GM13976 (cell line): ENCODE measurements at regions not wholly inside any gene's neighbourhood (a gene's known extent, or its start where the extent isn't known, plus 50 kb on each side); places are given as distances from the start of the nearest gene placed in this dataset.
"Not testable (repeated sequence)": the region's sequence is repeated elsewhere in the genome, so short reads cannot be mapped to it uniquely, and the experiment has no call there.

Experiments
- DNase-seq: peaks from one replicate; pipeline ENCODE4 v3.0.0; 2012; ENCODE audit warnings: low spot score
- in situ Hi-C: fragments of 300-500 bp; cut with MboI; formaldehyde crosslinking; loops from one replicate; pipeline ENCODE4 v1.12.0; 2022; ENCODE audit warnings: low sequenced_read_pairs, mixed read lengths, inconsistent platforms; ENCODE audit not compliant: unreplicated experiment
- TF ChIP-seq, protein P1 (sequence below): IDR thresholded peaks from 2 replicates; pipeline ENCODE4 v1.5.1; 2012; ENCODE audit warnings: borderline replicate concordance, mild to moderate bottlenecking; ENCODE audit not compliant: insufficient read depth; ENCODE audit errors: extremely low read depth, missing control alignments, control extremely low read depth

DNA sequence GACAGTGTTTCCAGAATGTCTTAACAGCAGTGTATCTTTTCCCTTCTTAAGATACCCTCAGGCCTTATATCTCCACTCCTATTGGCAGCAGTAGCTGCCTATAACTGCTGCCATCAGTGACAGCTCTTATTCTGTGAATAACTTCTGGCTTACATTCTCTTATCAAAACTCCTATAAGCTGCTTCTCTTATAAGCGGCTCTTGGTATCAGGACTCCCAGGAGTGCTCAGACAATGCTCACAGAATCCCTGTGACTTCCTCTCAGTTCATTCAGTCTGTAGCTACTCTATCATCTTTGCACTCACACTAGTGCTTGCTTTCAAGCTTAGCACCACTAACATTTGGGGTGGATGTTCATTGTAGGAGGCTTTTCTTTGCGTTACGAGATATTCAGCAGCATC lies 143.7 kb upstream of the CDH7 start:
- in situ Hi-C loops: no loop called here
- TF ChIP-seq, protein P1, sequence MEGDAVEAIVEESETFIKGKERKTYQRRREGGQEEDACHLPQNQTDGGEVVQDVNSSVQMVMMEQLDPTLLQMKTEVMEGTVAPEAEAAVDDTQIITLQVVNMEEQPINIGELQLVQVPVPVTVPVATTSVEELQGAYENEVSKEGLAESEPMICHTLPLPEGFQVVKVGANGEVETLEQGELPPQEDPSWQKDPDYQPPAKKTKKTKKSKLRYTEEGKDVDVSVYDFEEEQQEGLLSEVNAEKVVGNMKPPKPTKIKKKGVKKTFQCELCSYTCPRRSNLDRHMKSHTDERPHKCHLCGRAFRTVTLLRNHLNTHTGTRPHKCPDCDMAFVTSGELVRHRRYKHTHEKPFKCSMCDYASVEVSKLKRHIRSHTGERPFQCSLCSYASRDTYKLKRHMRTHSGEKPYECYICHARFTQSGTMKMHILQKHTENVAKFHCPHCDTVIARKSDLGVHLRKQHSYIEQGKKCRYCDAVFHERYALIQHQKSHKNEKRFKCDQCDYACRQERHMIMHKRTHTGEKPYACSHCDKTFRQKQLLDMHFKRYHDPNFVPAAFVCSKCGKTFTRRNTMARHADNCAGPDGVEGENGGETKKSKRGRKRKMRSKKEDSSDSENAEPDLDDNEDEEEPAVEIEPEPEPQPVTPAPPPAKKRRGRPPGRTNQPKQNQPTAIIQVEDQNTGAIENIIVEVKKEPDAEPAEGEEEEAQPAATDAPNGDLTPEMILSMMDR: no peak
- no peak for DNase-seq

DNA sequence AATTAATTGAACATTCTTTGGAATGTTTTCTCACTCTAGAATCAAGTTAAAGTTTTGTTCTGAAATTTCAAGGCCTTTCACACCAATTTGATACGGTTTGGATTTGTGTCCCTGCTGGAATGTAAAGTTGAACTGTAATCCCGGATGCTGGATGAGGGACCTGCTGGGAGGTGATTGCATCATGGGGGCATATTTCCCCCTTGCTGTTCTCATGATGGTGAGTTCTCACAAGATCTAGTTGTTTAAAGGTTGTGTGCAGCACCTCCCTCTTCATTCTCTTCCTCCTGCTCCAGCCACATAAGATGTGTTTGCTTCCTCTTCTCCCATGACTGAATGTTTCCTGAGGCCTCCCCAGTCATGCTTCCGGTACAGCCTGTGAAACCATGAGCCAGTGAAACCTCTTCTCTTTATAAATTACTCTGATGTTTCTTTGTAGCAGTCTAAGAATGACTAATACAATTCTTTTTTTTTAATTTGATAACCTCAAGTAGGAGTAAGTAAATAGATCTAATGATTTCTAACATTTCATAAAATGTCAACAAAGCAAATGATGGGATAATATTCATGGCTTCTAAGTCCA lies 144.2 kb upstream of the CDH7 start:
- in situ Hi-C loops: no loop called here
- DNase-seq: no peak

DNA sequence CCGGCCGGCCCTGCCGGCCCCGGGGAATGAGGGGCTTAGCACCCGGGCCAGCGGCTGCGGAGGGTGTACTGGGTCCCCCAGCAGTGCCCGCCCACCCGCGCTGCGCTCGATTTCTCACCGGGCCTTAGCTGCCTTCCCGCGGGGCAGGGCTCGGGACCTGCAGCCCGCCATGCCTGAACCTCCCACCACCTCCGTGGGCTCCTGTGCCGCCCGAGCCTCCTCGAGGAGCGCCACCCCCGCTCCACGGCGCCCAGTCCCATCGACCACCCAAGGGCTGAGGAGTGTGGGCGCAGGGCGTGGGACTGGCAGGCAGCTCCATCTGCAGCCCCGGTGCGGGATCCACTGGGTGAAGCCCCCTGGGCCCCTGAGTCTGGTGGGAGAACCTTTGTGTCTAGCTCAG lies 145.5 kb upstream of the CDH7 start:
- in situ Hi-C loops, DNase-seq: not testable (repeated sequence)

More for the DNA sequence above, 144.2 kb upstream of the CDH7 start:
- TF ChIP-seq, protein P1: no peak

DNA sequence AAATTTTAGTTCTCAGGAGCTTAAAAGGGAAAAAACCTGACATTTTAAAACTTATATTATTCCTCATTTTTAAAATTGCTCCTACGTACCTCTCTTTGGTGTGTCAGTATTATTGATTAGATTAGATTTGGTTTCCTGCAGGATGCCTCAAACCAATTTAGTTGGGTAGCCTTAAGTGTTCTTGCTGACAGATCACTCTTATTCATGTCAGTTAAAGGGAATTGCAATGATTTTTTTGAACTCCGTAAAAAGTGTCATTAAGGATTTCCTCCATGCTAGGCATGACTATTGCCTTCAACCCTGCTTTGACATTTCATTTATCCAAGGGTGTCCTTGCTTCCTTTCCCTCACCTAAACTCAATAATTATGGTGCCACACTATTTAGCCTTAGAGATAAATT lies 149.0 kb upstream of the CDH7 start:
- in situ Hi-C loops: no loop called here
- TF ChIP-seq, protein P1: no peak
- no peak for DNase-seq

DNA sequence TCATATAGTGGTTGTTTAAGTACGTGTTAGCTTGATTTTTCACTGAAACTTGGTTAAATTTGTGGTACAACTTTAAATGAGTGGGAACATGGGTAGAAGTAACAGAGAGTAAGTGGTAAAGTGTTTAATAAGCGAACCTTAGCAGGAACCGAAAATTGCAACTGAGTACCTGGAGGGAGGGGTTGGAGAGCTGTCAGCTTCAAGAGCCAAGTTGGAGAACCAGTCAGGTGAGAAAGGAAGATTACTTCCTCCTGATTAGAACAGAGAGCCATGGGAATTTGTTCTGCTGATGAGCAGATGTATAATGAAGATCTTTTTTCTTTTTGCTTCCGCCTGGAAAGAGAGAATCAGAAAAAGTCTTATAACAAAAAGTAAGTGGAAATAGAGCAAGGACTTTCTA lies 158.4 kb upstream of the CDH7 start:
- no peak for DNase-seq
- in situ Hi-C loops: no loop called here

DNA sequence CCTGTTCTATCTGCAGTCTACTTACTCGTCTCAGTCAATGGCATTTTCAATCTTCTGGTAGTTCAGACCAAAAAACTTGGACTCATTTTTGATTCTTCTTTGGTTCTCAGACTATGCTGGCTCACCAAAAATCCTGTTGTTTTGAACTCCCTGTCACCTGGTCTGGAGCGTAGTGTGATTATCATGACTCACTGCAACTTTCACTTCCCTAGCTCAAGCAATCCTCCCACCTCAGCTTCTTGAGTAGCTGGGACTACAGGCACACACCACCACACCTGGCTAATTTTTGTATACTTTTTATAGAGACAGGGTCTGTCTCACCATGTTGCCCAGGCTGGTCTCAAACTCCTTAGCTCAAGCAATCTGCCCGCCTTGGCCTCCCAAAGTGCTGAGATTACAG lies 163.3 kb upstream of the CDH7 start:
- TF ChIP-seq, protein P1: no peak
- DNase-seq: no peak
- in situ Hi-C loops: no loop called here

More for the DNA sequence above, 158.4 kb upstream of the CDH7 start:
- TF ChIP-seq, protein P1: no peak

DNA sequence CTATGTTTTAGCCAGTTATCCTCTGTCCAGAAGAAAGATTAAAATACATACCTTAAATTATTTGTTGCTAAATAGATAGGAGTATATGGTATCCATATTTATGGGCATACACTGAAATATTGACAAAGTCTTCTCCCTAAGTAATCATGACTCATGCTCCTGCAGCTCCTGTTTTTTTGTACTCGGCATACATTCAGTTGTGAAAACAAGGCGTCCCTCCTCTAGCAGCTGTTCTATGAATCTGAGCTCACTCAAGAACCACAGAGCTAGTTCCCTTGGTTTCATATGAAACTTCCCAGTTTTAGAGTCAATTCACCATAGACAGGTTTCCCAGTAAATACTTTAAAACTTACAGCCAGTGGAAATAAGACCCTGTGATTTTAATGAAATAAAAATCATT lies 168.7 kb upstream of the CDH7 start:
- in situ Hi-C loops, DNase-seq: not testable (repeated sequence)

DNA sequence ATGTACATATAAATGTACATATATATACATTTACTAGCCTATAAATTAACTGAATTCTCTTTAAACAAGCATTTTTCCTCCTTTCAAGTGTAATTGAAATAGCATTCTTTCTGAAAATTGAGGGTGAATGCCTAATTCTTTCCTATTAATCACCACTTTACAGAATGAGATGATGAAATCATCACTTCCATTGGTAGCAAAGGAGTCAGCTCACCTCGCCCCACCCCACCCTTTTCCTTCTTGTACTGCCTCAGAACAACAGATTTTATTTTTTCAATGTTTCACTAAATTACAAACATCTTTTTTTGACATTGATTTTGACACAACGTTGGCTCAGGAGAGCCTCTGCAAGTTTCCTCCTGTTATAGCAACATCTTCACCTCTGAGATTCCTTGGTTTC lies 181.9 kb upstream of the CDH7 start:
- in situ Hi-C loops: no loop called here
- DNase-seq: no peak
- TF ChIP-seq, protein P1: no peak
